IPS-11a (cell line): ENCODE measurements at regions not wholly inside any gene's neighbourhood (a gene's known extent, or its start where the extent isn't known, plus 50 kb on each side); places are given as distances from the start of the nearest gene placed in this dataset.
"Not testable (repeated sequence)": the region's sequence is repeated elsewhere in the genome, so short reads cannot be mapped to it uniquely, and the experiment has no call there.

ENCODE experiments used
- H3K4me3 ChIP-seq: one replicate; pipeline ENCODE4 v1.5.1; 2013; ENCODE audit warnings: low read depth, low read length, control low read depth

DNA sequence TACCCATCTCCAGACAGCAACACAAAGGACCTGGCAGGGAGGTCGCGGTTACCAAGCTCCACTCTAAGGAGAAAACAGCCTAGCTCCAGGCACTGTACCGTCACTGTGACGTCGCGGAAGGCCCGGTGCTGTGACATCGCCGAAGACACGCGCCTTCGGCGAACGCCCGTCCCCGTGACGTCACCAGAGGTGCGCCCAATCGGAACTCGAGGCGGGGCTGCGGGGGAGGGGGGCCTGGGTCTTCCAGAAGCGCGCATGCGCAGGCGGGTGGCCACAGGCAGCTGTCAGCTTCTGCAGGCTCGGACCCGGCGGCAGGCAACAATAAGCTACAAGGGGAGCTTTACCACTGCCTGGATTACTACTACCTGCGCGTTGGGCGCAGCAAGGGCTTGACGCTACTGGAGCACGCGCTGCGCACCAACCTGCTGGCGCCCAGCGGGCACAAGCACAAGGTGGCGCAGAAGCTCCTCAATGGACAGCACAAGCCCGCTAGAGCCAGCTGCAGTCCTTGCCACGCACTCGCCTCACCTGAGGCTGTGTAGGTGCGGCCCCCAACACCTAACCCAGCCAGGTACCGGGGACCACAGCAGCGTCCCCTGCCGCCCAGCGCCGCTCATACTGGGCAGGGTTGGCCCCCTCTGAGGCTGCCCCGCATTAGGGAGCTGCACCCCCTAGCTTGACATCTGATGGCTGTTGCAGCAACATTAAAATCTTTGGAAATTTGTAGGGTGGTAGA, 208.4 kb downstream of the TPST1 start:
- peak overlapping the region; percentile 28 for H3K4me3 ChIP-seq

DNA sequence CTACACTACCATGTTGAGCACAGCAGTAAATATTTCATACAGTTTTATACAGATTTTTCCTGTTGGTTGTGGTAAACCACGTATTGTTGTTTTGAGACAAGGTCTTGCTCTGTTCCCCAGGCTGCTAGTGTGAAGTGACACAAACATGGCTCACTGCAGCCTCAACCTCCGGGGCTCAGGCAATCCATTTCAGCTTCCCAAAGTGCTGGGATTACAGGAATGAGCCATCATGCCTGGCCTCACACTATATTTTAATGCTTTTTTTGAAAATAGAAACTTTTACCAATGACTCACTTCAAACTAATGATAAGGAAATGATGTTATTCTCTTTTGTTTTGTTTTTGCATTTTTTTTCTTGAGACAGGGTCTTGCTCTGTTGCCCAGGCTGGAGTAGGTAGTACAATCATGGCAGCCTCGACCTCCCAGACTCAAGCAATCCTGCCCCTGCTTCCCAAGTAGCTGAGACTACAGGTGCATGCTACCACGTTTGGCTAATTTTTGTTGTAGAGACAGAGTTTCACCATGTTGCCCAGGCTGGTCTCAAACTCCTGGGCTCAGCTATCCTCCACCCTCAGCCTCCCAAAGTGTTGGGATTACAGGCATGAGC, 210.6 kb downstream of the TPST1 start:
- no peak overlapping the region for H3K4me3 ChIP-seq

DNA sequence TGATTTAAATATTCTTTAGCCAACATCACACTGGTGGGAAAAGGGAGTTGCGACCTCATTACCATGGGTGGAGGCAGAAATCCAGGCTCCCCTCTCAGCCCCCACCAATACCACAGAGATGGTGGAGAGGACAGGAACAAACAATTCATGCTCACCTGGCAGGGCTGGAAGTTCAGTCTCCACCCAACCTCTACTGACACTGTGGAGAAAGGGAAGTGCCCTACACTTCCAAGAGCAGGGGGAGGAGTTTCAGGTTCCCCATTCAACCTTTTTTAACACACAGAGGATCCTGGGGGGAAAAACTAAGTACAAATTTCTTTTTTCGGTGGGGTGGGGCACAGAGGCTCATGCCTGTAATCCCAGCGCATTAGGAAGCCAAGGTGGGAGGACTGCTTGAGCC, 210.1 kb upstream of the KCTD7 start:
- H3K4me3 ChIP-seq: no peak overlapping the region

DNA sequence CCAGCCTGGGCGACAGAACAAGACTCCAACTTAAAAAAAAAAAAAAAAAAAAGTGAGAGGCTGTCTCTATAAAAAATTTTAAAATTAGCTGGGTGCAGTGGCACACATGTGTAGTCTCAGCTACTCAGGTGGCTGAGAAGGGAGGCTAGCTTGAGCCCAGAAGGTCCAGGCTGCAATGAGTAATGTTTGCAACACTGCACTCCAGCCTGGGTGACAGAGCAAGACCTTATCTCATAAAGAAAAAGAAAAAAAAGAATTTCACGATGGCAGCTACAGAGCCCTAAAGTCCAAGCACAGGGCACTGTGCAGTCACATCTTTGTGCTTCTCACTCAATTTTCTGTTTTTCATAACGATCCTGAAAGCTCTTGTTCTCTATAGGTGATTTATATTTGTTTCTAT, 209.5 kb upstream of the KCTD7 start:
- no peak overlapping the region for H3K4me3 ChIP-seq

DNA sequence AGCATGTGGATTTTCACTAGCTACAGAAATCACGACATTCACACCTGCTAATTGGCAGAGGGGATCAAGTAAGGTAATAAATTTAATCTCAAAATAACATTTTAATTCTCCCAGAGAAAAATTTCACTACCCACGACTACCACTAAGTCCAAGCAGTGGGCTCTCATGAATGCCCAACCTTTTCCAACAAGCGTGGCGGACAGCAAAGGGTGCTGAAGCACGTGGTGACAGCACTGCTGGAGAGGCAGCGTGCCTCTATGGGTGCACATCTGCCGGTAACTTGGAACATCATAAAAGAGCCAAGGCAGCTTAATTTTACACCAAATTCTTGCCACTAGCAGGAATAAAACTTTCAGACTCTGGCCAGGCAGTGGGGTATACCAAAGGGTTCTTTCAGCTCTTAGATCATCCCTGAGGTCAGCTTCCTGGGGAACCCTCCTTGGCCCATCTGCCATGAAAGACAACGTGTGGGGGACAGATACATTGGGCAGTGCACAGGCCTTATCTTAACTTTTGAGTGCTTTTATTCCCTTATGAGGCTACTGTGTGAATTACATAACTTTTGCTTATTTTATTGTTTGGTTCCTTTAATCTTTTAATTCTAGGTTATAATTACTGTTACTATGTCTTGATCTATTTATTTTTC, 206.7 kb upstream of the KCTD7 start:
- H3K4me3 ChIP-seq: no peak overlapping the region

DNA sequence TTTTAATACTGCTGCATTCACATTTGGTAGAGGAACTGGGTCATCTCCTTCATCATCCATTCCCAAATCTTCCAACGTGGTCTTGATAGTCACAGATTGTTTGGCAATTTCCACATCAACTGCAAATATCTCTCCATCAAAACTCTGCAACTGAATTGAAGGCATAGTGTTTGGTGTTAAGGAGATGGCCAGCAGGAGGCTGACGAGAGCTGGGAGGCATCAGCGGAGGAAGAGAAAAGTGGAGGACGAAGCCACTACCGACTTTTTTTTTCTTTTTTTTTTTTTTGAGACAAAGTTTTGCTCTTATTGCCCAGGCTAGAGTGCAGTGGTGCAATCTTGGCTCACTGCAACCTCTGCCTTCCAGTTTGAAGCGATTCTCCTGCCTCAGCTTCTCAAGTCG, 205.0 kb upstream of the KCTD7 start:
- no peak overlapping the region for H3K4me3 ChIP-seq

DNA sequence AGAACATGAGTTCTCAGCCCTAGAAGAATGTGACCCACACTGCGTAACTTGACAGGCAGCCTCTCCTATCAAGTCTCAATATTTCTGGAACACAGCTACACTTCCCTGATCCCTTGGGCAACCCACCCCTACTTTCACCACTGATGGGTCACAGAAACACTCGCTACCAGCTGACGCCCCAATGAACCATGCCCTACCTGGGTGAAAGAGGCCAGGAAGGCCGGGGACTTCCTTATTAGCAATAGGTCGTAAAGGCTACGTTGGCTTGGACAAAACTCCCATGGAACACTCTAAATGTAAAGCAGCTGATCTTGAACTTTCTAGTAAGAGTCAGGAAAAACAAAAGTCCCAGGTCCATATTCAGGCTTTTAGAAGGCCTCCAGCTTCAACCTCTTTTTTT, 202.3 kb upstream of the KCTD7 start:
- H3K4me3 ChIP-seq: no peak overlapping the region

DNA sequence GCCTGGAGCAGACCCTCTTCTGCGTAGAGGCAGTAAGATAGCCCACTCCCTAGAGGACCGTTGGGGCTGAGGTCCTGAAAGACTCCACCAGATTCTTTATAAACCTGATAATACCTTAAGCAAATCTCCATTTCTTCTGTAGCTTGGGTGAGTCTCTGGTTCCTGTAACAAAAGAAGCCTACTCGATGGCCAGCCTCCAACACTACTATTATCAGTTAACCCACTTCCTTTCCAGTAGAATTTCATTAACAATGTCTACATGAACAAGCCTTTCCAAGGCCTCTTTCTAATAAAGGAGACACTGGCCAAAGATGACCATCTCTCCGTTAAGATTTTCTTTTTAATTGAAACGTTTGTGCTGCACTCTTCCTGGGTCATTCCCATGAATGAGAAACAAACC, 201.7 kb upstream of the KCTD7 start:
- H3K4me3 ChIP-seq: no peak overlapping the region

DNA sequence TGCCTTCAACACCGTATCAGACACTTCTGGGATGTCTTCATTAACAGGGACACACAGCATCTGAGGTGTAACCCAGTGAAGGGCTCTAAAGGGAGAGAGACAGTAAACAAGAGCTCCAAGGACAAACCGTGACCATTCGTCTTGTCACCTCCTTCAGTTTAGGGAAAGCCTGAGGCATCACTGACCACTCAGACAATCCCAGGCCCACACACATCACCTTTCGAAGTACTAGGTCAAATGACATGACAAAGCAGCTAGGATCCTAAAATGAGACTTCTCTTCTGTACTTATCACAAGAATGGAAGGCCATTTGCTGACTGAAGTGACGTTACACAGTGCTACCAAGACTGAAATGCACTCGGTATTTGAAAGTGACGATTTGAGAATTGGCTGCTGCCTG, 200.7 kb upstream of the KCTD7 start:
- H3K4me3 ChIP-seq: no peak overlapping the region

DNA sequence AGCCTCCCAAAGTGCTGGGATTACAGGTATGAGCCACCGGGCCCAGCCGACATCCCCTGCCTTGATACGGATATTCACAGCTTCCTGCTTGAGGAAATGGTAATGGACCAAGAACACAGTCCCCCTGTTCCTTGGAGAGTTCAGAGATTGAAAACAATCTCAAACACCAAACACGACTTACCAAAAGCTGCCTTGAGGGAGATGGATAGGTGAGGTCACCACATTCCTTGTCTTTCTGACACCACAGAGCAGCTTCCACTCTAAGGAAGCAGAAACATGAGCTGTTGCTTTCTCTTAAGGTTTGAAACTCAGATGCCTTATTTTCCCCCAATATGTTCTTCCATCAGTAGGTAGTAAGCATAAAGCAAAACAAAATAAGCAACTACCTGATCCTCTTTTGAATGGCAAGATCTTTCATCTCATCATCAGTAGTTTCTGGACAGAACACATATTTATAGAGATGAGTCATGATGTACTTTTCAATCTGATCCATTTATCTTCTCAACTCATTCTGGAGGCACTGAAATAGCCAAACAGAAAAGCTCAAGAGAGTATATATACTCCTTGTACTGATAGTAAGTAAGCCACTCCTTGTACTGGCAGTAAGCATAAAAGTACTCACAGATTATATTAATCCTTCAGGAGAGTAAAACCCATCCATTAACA, 199.1 kb upstream of the KCTD7 start:
- H3K4me3 ChIP-seq: no peak overlapping the region

DNA sequence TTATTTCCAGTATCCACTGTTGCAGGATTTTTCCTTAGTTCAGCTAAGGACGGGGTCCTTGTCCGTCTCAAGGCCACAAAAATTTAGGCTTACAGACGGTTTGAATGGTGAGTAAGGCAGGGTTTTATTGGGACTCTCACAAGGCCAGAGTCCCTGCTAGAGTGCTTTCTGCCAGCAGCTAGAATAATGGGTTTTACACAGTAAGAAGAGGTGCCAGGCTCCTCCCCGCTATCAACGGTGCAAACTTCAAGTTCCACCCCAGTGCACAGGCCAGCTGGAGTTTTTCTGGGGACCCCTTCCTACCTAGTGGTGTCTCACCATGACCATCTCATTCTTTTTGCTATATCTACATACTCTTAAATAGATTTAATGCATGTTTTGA, 198.5 kb upstream of the KCTD7 start:
- no peak overlapping the region for H3K4me3 ChIP-seq

DNA sequence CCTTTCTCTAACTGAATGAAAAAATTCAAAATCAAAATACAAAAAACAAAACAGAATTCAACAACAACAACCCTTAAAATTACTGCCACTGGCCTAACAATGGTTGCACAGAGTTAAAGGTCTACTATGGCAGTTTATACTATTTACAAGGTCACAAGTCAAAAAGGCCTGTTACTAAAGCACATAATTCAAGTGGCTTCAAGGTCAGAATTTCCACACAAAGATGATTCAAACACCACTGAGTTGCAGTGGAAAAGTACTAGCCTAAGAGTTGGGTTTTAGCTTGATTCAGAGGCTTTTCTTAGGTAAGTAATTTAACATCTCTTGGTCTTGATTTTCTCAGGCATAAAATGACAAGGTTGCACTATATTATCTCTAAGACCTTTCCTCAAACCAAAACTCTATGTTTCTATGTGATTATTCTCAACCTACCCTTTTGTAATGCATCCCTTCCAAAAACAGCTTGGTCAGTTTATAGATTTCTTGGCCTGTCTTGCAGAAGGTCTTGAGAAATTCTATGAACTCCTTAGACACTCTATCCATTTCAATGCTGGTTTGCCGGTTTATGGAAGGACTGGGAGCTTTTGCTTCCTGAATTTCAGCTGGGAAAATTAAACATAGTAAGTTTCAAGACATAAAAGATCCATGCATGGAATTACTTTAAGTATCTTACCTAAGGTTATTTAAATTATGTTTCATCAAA, 189.8 kb upstream of the KCTD7 start:
- H3K4me3 ChIP-seq: not testable (repeated sequence)

DNA sequence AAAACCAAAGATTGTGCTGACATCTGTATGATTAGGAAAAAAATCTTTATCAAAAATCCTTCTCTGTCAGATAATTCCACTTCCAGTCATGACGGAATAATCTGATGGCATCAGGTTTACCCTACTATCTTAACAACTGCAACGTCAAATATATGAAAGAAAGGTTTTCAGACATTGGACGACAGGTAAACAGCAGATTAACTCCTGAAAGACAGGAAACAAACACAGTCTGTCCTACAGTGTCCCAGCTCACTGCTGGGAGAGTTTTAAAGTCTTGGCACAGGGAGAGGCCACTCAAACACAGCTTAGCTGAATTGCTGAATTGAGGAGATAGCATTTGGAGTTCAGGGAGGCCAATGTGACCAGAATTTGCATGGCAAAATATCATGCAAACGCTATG, 186.3 kb upstream of the KCTD7 start:
- H3K4me3 ChIP-seq: no peak overlapping the region

DNA sequence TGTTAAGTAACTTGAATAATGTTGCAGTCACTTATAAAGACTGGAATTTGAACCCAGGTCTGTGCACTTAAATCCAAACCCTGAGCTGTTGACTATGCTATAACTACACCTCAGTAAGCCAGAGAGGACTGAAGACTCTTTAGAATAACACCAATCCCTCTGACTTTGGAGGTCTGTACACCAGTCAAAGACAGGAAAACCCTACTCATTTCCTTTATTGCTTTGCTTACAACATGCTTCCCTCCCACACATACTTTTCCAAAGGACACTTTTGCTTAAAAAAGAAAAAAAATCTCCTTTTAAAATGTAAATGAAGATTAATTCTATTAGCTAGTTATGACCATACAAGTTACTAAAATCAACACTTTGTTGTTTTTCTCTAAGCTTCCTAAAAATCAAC, 184.7 kb upstream of the KCTD7 start:
- no peak overlapping the region for H3K4me3 ChIP-seq

DNA sequence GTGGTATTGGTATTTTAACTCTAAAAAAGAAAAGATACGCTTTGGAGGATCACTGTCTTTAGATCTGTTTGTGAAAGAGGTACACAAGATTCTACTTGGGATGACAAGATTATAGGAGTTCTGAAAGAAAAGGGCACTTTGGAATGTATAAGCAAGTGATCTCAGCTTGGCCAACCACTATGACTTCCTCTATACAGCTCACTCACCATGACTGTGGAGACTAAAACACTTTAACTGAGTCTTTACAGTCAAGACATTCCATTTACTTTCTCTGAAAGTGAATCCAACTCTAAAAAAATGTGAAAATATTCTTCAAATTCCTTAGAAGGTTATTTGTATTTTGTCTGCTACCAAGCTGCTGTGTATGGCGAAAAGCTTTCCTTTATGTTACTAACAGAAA, 181.7 kb upstream of the KCTD7 start:
- H3K4me3 ChIP-seq: not testable (repeated sequence)

DNA sequence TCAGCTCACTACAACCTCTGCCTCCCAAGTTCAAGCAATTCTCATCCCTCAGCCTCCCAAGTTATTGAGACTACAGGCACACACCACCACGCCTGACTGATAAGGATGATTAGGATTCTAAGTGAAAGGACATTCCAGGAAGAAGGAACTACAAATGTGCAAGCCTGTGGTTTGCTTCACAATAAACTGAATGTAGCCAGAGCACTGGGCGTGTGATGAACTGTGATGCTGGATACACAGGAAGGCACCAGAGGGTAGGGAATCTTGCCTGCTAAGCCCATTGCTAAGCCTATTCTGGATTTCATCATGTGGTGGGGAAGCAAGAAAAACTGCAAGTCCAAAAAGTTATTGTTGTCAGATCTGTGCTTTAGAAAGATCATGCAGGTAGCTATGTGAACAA, 177.9 kb upstream of the KCTD7 start:
- not testable (repeated sequence) for H3K4me3 ChIP-seq

DNA sequence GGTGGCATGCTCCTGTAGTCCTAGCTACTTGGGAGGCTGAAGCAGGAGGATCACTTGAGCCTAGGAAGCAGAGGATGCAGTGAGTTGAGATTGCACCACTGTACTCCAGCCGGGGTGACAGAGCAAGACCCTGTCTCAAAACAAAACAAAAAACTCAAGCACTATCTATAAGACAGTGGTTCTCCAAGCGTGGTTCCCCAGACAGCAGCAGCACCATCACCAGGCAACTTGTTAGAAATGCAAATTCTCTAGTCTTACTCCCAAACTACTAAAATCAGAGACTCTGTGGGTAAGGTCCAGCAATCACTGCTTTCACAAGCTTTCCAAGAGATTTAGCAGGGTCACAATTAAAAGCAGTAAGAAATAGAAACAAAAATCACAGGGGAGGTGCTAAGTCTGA, 177.0 kb upstream of the KCTD7 start:
- not testable (repeated sequence) for H3K4me3 ChIP-seq

DNA sequence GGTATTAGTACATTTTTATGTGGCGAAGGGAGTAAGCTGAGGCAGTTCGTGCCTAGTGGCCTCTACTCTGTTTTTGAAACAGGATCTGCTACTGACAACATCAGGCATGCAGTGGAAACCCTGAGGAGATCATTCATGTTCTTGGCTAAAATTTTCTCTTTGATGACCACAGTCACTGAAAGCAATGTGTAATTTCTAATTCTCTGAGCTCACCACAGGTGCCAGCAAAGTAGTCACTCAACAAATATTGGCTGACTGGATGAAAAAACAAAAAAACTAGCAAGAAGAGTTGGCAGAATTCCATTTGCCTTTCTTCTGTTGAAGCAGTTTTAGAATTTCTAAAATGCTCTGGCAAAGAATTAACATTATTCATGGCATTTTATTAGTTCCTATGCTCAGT, 176.5 kb upstream of the KCTD7 start:
- H3K4me3 ChIP-seq: no peak overlapping the region

DNA sequence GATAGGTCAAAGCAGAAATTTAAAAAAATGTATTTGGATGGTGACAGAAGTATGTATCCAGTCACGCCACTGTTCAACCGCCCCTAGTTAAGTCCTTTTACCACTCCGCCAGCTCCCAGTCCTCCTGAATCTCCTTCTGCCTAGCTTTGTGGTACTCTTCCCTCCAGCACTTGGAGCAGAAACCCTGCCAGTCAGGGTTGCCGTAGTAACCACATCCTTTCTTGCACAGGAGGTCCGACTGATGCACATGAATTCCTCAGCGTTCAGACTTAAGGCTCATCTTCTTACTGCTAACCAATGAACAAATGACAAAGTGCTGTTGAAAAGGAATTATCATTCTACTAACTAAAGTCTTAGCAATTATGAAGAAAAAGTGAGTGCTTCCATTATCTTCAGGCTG, 175.3 kb upstream of the KCTD7 start:
- no peak overlapping the region for H3K4me3 ChIP-seq

DNA sequence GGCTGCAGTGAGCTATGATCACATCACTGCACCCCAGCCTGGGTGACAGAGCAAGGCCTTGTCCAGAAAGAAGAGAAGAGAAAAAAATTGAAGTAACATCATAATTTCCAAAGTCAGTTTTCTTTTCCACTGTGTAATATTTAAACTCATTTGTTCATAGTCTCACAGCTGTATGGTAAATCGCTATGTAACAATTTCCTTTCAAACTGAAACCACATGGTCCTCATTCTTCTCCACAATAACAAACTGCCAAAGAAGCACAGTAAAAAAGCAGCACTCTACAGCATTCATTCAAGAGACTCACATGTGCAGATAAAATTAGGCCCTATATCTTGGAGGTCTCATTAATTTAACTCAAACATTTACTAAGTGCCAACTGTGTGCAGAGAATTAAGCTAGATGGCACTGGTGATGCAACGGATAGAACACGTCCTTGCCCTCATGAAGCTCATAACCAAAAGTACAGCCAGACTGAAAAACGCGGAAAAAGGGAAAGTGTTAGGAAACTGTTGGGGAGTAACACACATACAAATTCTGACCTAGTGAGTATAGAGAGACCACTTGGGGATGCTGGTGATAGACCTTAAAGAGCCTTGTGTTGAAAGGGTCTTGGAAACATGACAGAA, 174.0 kb upstream of the KCTD7 start:
- no peak overlapping the region for H3K4me3 ChIP-seq

DNA sequence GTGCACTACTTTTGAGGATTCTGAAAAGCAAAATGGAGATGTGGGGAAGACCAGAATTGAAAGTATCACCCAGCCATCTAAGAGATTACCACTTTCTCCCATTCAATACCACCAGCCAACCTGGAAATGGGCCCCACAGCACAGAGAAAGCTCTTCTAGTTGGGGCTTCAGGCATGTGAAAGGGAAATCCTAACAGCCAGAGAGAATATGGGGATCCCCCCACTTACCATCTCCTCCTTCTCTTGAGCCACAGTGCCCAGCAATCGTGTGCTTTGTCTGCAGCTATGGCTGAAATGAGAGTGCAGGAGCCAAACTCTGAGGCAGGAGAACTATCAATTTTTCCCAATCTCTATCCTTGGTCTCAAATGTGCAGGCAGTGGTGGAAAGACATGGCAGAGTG, 173.2 kb upstream of the KCTD7 start:
- H3K4me3 ChIP-seq: not testable (repeated sequence)
